ENCODE measurements at regions not wholly inside any gene's neighbourhood (a gene's known extent, or its start where the extent isn't known, plus 50 kb on each side); places are given as distances from the start of the nearest gene placed in this dataset.

DNA sequence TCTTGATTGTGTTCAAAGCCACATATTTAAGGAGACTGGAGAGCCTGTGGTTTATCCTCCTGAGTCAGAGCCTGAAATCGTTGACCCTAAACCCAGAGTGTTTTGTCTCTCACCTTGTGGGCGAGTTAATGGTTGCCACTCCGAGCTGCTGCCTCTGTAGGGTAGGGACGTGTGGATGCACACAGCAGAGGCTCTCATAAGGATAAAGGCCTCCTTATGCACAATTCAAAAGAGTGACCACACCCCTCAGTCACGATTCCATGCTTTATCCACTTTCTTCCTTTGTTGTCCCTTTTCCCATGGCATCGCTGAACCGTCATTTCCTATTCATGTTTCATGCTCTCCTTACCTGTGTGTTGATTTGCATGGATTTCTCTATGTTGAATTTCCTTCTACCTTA lies 805.0 kb upstream of the RBFOX1 start:
- CTCF ChIA-PET = no interaction called here
- no peaks in the 10 kb centered on the region for H3K36me3 ChIP-seq (ENCODE audit: control insufficient read depth in 1 of 2, insufficient read depth in 2 of 2, low read length in 2 of 2)
- DNase-seq (ENCODE audit: low read depth, low spot score) (no peak), ATAC-seq (no peak)
- RAD21 ChIA-PET (ENCODE audit: low non-redundant PET in 1 of 2, low total read pairs in 2 of 2, uncharacterized antibody in 2 of 2, unreplicated experiment in 2 of 2) = no interaction called here
- no peaks in the 10 kb centered on the region for H3K27me3 ChIP-seq (ENCODE audit: insufficient read depth, low read length)
- TF ChIP-seq SP1 (IDR thresholded peaks at IDR 0.05; ENCODE audit: low read depth) = no peak
- no peak for TF ChIP-seq FOSL1 (IDR thresholded peaks at IDR 0.05; ENCODE audit: low read depth)
- no peak for TF ChIP-seq TCF7L2 (IDR thresholded peaks at IDR 0.05; ENCODE audit: borderline replicate concordance, extremely low read depth, insufficient read depth, insufficient read length)
- no peak overlapping the region for H3K4me3 ChIP-seq (replicated peaks in 1 of 2; ENCODE audit: low read depth in 1 of 2, low read length in 2 of 2)
- no peaks in the 10 kb centered on the region for H4K20me1 ChIP-seq (ENCODE audit: insufficient read depth)
- no peak overlapping the region for H3K27ac ChIP-seq (ENCODE audit: low read depth, low read length)
- H2AFZ ChIP-seq (ENCODE audit: low read depth, low read length, poor library complexity, severe bottlenecking) = no peak overlapping the region
- H3K4me2 ChIP-seq (ENCODE audit: low read length) = no peak overlapping the region
- POLR2A ChIA-PET = no interaction called here
- H3K9me3 ChIP-seq (ENCODE audit: control insufficient read depth in 1 of 2, insufficient read depth in 1 of 2, low read depth in 1 of 2, low read length in 2 of 2) = no peaks in the 10 kb centered on the region
- BruUV-seq (replicated peaks) = no TSS peak
- H3K9ac ChIP-seq (ENCODE audit: low read length) = no peak overlapping the region
- intact Hi-C loops (cut with micrococcal nuclease) = no loop called here
- H3K4me1 ChIP-seq (ENCODE audit: control insufficient read depth in 1 of 2, insufficient read depth in 2 of 2, low read length in 2 of 2) = no peaks in the 10 kb centered on the region
- H3K9me2 ChIP-seq (ENCODE audit: insufficient read depth) = no peaks in the 10 kb centered on the region
- H3K79me2 ChIP-seq (ENCODE audit: insufficient read depth, low read length) = no peaks in the 10 kb centered on the region

DNA sequence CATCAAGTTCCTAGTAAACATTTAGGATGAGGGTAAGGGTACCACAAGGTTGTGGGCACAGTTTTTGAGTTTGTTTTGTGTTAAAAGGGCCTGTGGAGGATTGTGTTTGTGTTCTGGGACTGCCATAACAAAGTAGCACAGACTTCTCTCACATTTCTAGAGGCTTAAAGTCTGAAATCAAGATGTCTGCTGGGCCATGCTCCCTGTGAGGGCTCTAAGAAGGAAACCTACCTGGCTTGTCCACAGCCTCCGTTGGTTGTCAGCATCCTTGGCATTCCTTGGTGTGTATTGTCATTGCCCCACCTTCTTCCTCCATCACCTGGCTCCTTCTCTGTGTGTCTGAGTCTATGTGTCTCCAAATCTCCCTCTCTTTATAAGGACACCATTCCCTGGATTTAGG lies 808.1 kb upstream of the RBFOX1 start:
- ChIA-PET POLR2A (no interaction called here), RAD21 (ENCODE audit: low non-redundant PET in 1 of 2, low total read pairs in 2 of 2, uncharacterized antibody in 2 of 2, unreplicated experiment in 2 of 2) (no interaction called here), CTCF (no interaction called here)
- no TSS peak for BruUV-seq (replicated peaks)
- H3K9ac ChIP-seq (ENCODE audit: low read length) = no peak overlapping the region
- ATAC-seq (no peak), DNase-seq (ENCODE audit: low read depth, low spot score) (no peak)
- H3K9me3 ChIP-seq (ENCODE audit: control insufficient read depth in 1 of 2, insufficient read depth in 1 of 2, low read depth in 1 of 2, low read length in 2 of 2) = no peaks in the 10 kb centered on the region
- no peaks in the 10 kb centered on the region for H3K36me3 ChIP-seq (ENCODE audit: control insufficient read depth in 1 of 2, insufficient read depth in 2 of 2, low read length in 2 of 2)
- intact Hi-C loops (cut with micrococcal nuclease) = no loop called here
- no peaks in the 10 kb centered on the region for H3K9me2 ChIP-seq (ENCODE audit: insufficient read depth)
- no peak overlapping the region for H2AFZ ChIP-seq (ENCODE audit: low read depth, low read length, poor library complexity, severe bottlenecking)
- no peaks in the 10 kb centered on the region for H3K27me3 ChIP-seq (ENCODE audit: insufficient read depth, low read length)
- H4K20me1 ChIP-seq (ENCODE audit: insufficient read depth) = no peaks in the 10 kb centered on the region
- H3K4me1 ChIP-seq (ENCODE audit: control insufficient read depth in 1 of 2, insufficient read depth in 2 of 2, low read length in 2 of 2) = no peaks in the 10 kb centered on the region
- H3K4me3 ChIP-seq (replicated peaks in 1 of 2; ENCODE audit: low read depth in 1 of 2, low read length in 2 of 2) = no peak overlapping the region
- no peak overlapping the region for H3K27ac ChIP-seq (ENCODE audit: low read depth, low read length)
- no peaks in the 10 kb centered on the region for H3K79me2 ChIP-seq (ENCODE audit: insufficient read depth, low read length)
- no peak overlapping the region for H3K4me2 ChIP-seq (ENCODE audit: low read length)
- TF ChIP-seq, protein P1, sequence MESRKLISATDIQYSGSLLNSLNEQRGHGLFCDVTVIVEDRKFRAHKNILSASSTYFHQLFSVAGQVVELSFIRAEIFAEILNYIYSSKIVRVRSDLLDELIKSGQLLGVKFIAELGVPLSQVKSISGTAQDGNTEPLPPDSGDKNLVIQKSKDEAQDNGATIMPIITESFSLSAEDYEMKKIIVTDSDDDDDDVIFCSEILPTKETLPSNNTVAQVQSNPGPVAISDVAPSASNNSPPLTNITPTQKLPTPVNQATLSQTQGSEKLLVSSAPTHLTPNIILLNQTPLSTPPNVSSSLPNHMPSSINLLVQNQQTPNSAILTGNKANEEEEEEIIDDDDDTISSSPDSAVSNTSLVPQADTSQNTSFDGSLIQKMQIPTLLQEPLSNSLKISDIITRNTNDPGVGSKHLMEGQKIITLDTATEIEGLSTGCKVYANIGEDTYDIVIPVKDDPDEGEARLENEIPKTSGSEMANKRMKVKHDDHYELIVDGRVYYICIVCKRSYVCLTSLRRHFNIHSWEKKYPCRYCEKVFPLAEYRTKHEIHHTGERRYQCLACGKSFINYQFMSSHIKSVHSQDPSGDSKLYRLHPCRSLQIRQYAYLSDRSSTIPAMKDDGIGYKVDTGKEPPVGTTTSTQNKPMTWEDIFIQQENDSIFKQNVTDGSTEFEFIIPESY (IDR thresholded peaks at IDR 0.05; ENCODE audit: extremely low read depth, insufficient replicate concordance, low read length) = no peak
- TF ChIP-seq, protein P2, sequence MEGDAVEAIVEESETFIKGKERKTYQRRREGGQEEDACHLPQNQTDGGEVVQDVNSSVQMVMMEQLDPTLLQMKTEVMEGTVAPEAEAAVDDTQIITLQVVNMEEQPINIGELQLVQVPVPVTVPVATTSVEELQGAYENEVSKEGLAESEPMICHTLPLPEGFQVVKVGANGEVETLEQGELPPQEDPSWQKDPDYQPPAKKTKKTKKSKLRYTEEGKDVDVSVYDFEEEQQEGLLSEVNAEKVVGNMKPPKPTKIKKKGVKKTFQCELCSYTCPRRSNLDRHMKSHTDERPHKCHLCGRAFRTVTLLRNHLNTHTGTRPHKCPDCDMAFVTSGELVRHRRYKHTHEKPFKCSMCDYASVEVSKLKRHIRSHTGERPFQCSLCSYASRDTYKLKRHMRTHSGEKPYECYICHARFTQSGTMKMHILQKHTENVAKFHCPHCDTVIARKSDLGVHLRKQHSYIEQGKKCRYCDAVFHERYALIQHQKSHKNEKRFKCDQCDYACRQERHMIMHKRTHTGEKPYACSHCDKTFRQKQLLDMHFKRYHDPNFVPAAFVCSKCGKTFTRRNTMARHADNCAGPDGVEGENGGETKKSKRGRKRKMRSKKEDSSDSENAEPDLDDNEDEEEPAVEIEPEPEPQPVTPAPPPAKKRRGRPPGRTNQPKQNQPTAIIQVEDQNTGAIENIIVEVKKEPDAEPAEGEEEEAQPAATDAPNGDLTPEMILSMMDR (IDR thresholded peaks at IDR 0.05 in 2 of 3, conservative IDR thresholded peaks at IDR 0.05 in 1 of 3; ENCODE audit: borderline replicate concordance in 1 of 3, insufficient read depth in 1 of 3, low read depth in 2 of 3, low read length in 2 of 3) = no peak
- TF ChIP-seq POLR2A (IDR thresholded peaks at IDR 0.05; ENCODE audit: borderline replicate concordance, extremely low read depth, insufficient read depth, insufficient read length) (no peak), EZH2 (IDR thresholded peaks at IDR 0.05) (no peak), SIN3A (IDR thresholded peaks at IDR 0.05; ENCODE audit: low read depth) (no peak), ZNF274 (IDR thresholded peaks at IDR 0.05; ENCODE audit: low read depth, low read length) (no peak), ZFX (IDR thresholded peaks at IDR 0.05) (no peak), FOSL1 (IDR thresholded peaks at IDR 0.05; ENCODE audit: low read depth) (no peak), EZH2phosphoT487 (IDR thresholded peaks at IDR 0.05; ENCODE audit: borderline replicate concordance) (no peak), CBX3 (IDR thresholded peaks at IDR 0.05; ENCODE audit: low read depth) (no peak), JUND (IDR thresholded peaks at IDR 0.05) (no peak), TCF7L2 (IDR thresholded peaks at IDR 0.05; ENCODE audit: borderline replicate concordance, extremely low read depth, insufficient read depth, insufficient read length) (no peak), RAD21 (IDR thresholded peaks at IDR 0.05; ENCODE audit: low read depth) (no peak)
- TF ChIP-seq, protein P3, sequence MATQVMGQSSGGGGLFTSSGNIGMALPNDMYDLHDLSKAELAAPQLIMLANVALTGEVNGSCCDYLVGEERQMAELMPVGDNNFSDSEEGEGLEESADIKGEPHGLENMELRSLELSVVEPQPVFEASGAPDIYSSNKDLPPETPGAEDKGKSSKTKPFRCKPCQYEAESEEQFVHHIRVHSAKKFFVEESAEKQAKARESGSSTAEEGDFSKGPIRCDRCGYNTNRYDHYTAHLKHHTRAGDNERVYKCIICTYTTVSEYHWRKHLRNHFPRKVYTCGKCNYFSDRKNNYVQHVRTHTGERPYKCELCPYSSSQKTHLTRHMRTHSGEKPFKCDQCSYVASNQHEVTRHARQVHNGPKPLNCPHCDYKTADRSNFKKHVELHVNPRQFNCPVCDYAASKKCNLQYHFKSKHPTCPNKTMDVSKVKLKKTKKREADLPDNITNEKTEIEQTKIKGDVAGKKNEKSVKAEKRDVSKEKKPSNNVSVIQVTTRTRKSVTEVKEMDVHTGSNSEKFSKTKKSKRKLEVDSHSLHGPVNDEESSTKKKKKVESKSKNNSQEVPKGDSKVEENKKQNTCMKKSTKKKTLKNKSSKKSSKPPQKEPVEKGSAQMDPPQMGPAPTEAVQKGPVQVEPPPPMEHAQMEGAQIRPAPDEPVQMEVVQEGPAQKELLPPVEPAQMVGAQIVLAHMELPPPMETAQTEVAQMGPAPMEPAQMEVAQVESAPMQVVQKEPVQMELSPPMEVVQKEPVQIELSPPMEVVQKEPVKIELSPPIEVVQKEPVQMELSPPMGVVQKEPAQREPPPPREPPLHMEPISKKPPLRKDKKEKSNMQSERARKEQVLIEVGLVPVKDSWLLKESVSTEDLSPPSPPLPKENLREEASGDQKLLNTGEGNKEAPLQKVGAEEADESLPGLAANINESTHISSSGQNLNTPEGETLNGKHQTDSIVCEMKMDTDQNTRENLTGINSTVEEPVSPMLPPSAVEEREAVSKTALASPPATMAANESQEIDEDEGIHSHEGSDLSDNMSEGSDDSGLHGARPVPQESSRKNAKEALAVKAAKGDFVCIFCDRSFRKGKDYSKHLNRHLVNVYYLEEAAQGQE (IDR thresholded peaks at IDR 0.05; ENCODE audit: low read depth) = no peak
